HG03097 (cell line): ENCODE measurements at regions not wholly inside any gene's neighbourhood (a gene's known extent, or its start where the extent isn't known, plus 50 kb on each side); places are given as distances from the start of the nearest gene placed in this dataset.

Experiments used
- ATAC-seq: cut with Tn5 transposase; IDR thresholded peaks from one replicate; pipeline ENCODE4 v1.9.1; 2021; ENCODE audit not compliant: unreplicated experiment, low FRiP score

GRCh38 chr4:14265651-14266050 is 638.1 kb upstream of the BOD1L1 start:
- ATAC-seq: no peak

- no peak for ATAC-seq
These were observed 640.0 kb upstream of the BOD1L1 start for GRCh38 chr4:14267373-14268060.

GRCh38 chr4:14269824-14270223 is 642.3 kb upstream of the BOD1L1 start:
- ATAC-seq: no peak

- ATAC-seq: no peak
These were observed 644.7 kb upstream of the BOD1L1 start for GRCh38 chr4:14272206-14272605.

DNA sequence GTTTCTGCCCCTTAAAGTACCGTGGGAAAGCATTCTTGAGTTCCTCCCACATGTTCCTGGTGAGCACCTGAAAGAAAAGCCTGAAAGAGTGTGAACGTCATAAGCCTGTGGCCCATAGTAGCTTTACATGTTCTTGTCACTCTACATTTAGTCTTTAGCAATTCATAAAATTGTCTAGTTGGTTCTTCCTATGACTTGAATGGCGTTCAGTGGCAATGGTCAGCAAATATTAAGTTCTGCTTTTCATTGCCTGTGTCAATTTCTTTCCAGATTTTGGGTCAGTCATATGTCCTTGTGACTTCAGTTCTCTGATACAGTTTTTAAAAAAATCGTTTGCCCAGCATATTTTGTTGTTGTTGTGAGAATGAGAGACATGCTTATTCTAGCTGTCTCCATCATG is 650.0 kb upstream of the BOD1L1 start:
- no peak for ATAC-seq

- ATAC-seq: no peak
These were observed 653.0 kb upstream of the BOD1L1 start for GRCh38 chr4:14280567-14280966.

- no peak for ATAC-seq
These were observed 657.1 kb upstream of the BOD1L1 start for GRCh38 chr4:14284578-14284977.

GRCh38 chr4:14289708-14290107 is 662.2 kb upstream of the BOD1L1 start:
- ATAC-seq: no peak

- no peak for ATAC-seq
These were observed 666.1 kb upstream of the BOD1L1 start for GRCh38 chr4:14293582-14293981.

DNA sequence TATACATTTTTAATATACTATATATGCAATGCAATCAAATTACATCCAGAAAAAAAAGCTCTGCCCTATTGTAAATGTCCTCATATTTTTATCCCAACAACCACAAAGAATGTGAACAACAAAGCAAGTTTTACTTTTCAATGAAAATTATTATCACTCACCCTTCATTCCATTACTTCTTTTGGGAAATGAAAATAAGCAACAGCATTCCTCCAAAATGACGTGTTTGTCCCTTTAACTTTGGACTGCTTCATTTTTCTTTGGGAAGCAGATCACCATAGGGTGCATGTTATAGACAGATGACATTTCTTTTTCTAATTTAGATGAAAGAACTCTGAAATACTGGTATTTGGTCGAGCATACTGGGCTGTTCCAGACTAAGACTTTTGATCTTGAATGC is 667.1 kb upstream of the BOD1L1 start:
- ATAC-seq: no peak

DNA sequence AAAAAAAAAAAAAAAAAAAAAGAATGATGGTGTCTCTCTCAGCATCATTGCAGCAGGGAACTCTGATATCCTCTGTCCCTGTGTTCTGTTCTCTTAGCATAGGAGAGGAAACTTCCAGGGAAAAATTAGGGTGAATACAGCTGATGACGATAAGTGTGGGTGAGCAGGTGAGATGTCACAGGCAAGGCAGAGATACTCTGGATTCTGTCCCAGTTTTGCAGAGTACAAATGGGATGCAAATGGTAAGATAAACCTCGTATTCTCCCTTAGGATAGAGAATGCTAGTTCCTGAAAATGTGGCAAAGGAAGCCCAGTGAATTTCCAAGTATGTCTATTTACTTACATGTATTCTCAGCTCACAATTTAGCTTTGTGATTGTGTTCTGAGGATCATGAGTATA is 671.6 kb upstream of the BOD1L1 start:
- ATAC-seq: no peak

DNA sequence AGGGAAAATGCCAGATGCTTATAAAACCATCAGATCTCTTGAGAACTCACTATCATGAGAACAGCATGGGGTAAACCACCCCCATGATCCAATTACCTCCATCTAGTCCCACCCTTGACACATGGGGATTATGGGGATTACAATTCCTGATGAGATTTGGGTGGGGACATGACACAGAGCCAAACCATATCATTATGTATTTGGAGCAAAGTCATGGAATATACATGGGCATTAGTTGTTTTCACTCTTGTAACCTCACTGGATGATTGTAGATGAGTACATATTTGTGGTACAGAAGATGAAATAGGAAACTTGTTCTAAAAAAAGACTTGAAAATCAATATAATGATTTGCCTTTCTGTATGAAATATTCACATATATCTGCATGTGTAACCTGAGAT is 674.5 kb upstream of the BOD1L1 start:
- ATAC-seq: no peak

GRCh38 chr4:14303856-14304255 is 676.3 kb upstream of the BOD1L1 start:
- no peak for ATAC-seq

DNA sequence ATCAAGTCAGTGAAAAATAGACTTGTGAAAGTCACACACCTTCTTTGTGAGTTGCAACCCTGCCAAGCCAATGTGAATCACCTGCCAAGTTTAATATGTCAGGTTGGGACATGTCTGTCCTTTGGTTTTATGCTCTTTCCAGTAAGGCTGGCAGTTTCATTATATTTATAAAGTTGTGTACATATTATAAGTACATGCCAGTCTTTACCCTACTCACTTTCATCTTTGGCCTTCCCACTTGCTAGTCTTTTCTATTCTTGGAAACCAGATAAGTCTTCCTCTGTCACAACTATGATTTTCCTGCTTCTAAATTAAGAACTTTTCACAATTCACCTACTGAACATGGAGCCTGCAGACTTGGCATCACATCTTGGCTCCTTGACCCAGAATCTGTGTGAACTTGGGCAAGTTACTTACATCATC is 680.7 kb upstream of the BOD1L1 start:
- ATAC-seq: no peak

DNA sequence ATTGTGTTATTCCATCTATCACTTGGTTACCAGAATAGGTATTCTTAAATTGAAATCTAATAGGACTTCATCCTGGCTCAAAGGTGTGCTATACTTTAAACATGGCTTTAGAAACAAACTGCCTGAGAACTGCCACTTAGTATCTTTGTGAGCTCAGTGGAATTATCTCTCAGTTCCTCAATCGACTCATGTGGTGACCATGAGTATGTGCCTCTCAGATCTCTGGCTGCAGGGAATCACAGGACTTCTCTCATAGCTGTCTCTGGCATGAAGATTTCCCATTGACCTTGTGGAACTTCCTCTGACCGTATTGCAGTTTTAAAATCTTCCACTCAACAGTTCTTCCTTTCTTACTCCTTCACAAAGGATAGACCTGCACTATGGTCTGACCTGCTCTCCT is 681.9 kb upstream of the BOD1L1 start:
- ATAC-seq: no peak

DNA sequence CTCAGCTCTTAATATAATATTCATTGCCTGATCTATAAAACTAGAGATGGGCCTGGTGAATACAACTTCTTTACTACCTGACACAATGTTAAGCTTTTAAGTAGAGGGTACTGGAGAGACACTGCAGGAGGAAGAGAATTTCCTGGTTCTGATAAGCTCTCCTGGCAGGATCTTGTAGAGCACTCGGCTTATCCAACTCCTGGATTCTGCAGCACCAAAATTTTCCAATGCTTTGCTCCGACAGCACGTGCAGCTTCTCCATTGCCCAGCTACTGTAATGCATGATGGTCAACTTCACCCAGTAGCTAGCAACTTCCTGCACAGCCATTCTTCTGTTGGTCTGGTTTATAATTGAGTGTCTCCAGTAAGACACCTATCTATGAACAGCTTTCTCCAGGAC is 686.2 kb upstream of the BOD1L1 start:
- no peak for ATAC-seq

- ATAC-seq: no peak
These were observed 687.2 kb upstream of the CPEB2 start for GRCh38 chr4:14315129-14315528.

DNA sequence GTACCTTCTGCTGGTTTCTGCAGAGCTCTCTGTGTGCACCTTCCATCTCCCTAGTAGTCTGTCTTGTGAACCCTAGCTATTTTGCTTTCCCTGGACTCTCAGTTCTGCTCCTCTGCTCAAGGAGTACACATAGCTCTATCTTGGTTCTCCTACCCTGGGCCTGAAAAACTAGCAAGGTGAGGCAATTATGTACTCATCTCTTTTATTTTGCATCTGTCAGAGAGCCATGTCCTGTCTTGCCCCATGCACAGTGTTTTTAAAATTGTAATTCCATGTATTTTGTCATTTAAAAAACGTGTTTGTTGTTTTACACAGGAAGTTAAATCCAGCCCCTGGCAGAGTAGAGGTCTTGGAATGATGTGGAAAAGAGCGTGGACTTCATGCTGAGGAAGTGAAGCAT is 684.9 kb upstream of the CPEB2 start:
- no peak for ATAC-seq

DNA sequence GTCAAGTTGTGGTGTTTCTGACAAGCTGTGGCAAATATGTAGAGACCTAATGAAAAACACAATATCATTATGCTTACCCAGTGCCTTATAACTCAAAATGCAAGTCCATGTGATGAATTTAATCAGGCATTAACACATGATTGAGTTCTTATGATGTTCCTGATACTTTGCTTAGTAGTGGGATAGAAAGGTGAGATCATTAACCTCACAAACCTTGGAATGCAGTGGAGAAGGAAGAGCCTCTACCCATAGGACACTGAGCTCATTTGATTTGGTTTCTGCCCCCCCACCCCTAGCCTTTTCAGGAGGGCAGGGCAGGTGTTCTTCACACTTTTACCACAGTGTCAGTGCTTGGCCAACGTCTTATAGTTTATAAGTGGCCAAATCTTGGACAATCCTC is 683.6 kb upstream of the CPEB2 start:
- no peak for ATAC-seq

DNA sequence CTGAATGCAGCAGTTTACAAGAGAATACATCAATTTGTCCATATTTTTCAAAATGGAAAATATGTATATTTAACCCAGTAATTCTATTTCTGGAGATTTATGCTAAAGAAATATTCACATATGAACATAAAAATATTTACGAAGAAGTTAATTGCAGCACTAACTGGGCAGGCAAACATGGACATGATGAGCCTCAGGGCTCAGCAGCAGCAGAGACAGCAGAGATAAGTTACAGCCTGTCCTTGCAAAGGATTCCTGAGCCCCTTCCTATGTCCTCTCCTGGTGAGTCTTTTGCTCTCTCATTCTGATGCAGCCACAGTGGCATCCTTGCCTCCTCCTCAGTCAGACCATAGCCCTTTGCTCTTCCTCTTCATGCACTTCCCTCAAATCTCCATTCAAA is 680.6 kb upstream of the CPEB2 start:
- ATAC-seq: no peak

DNA sequence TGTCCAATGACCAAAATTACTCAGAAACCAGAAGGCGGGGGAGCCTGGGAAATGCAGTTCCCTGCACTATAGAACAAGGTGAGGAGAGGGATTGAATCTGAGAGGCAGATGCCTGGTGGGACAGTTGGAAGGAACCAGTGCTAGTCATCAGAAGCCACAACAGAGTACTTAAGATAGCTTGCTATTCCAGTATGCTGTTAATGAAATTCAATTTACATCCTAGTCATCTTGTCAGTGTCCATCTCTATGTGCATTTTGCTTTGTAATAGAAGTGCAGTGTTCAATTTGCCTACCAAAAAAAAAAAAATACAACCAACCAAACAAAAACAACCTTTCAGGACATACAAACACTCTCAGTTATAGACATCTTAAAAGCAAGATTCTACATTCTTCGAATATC is 679.1 kb upstream of the CPEB2 start:
- ATAC-seq: no peak

DNA sequence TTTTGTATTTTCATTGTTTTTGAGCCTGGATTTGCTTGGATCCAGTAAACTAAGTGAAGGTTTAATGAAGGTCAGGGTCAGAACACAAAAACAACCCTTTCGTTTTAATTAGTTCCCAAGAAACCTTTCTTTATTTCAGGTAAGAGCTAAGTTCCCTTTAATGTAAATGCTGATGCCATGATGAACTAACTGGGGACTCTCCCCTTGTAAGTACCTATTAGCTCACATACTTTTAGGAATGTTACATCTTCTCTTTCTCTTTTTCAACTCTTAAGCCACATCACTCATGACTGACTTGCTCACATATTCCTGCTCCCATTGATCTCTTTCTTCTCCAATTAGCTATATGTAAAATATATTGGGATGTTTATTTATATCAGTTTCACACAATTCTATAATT is 673.1 kb upstream of the CPEB2 start:
- no peak for ATAC-seq

DNA sequence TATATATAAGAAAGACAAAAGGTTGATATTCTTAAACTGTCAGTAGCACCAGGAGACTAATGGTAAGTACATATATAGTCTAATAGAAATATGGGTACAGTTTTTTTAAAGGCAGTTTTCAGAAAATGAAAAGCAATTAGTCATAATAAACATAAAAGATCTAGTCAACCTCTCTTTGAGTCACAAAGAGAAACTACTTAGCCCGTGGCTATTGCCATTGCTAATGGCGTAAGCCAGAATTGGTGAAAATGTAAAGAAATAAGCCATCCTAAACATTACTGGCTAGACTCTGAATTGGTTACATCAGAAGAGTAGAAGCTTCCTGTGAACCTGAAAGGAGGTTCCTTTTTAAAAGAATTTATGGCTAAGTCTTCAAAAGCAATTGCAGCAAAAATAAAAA is 668.7 kb upstream of the CPEB2 start:
- ATAC-seq: no peak
